B cell (primary cell): ENCODE measurements at regions not wholly inside any gene's neighbourhood (a gene's known extent, or its start where the extent isn't known, plus 50 kb on each side); places are given as distances from the start of the nearest gene placed in this dataset.
"Not testable (repeated sequence)": the region's sequence is repeated elsewhere in the genome, so short reads cannot be mapped to it uniquely, and the experiment has no call there.

Experiments used
- ATAC-seq: fragments of 200-7000 bp; cut with Tn5 transposase; one replicate; pipeline ENCODE4 v1.10.0; 2021; ENCODE audit warnings: low read depth, mild to moderate bottlenecking, moderate number of reproducible peaks, moderate library complexity
- CTCF ChIA-PET: fragments of 350-600 bp; sonication (Branson Sonifier 250); formaldehyde crosslinking; loops from one replicate; lab custom pipeline; 2021; ENCODE audit warnings: antibody characterized with exemption, inconsistent platforms; lab: Charles Lee
- POLR2A ChIA-PET: fragments of 350-600 bp; sonication (Branson Sonifier 250); formaldehyde crosslinking; loops from one replicate; lab custom pipeline; 2021; ENCODE audit warnings: antibody characterized with exemption; lab: Charles Lee
- DNase-seq: peaks from one replicate; pipeline ENCODE4 v3.0.0; 2013
- H2AFZ ChIP-seq: 2 replicates; pipeline ENCODE4 v1.6.1; 2012; ENCODE audit warnings: mild to moderate bottlenecking, low read depth, low read length; ENCODE audit not compliant: insufficient read depth, poor library complexity, severe bottlenecking
- H3K27ac ChIP-seq, 2 donors: 1 replicate in 1 of 2; 2 replicates in 1 of 2; pipeline ENCODE4 v1.5.1; 2012 to 2013; ENCODE audit warnings: low read length in 2 of 2, mild to moderate bottlenecking in 2 of 2, moderate library complexity in 1 of 2
- H3K27me3 ChIP-seq, 4 experiments: fragments of 200-600 bp in 1 of 4; sonication (generic) in 1 of 4; replicated peaks in 1 of 4; 1 replicate in 2 of 4; 2 replicates in 2 of 4; pipeline versions ENCODE4 v1.6.1 to v1.7.0; 2013 to 2016; ENCODE audit warnings: low read length in 3 of 4, mild to moderate bottlenecking in 2 of 4, mixed read lengths in 1 of 4, moderate library complexity in 1 of 4; ENCODE audit not compliant: insufficient read depth in 4 of 4, control insufficient read depth in 3 of 4; ENCODE audit errors: control extremely low read depth in 1 of 4
- H3K36me3 ChIP-seq, 2 experiments: replicated peaks in 1 of 2; 1 replicate in 1 of 2; 2 replicates in 1 of 2; pipeline versions ENCODE4 v1.6.1 to v1.7.1; 2013; ENCODE audit warnings: low read length in 1 of 2; ENCODE audit not compliant: insufficient read depth in 2 of 2, control insufficient read depth in 1 of 2; ENCODE audit errors: control extremely low read depth in 1 of 2, extremely low read depth in 1 of 2
- H3K4me1 ChIP-seq, 2 donors: fragments of 200-600 bp in 1 of 2; sonication (generic) in 1 of 2; 1 replicate in 1 of 2; 2 replicates in 1 of 2; pipeline versions ENCODE4 v1.5.1 to v1.6.1; 2013 to 2017; ENCODE audit warnings: low read length in 2 of 2; ENCODE audit not compliant: control insufficient read depth in 2 of 2, insufficient read depth in 2 of 2
- H3K4me2 ChIP-seq: replicated peaks from 2 replicates; pipeline ENCODE3; 2012; ENCODE audit warnings: mild to moderate bottlenecking, low read depth, low read length; ENCODE audit not compliant: poor library complexity, severe bottlenecking
- H3K4me3 ChIP-seq, 5 experiments: fragments of 200-600 bp in 1 of 5; sonication (generic) in 1 of 5; 1 replicate in 3 of 5; 2 replicates in 2 of 5; pipeline versions ENCODE4 v1.5.1 to v1.7.0; 2011 to 2016; ENCODE audit warnings: low read length in 4 of 5, mild to moderate bottlenecking in 4 of 5, low read depth in 2 of 5, control low read depth in 1 of 5, moderate library complexity in 1 of 5; ENCODE audit not compliant: insufficient read depth in 1 of 5; ENCODE audit errors: control extremely low read depth in 1 of 5, extremely low read depth in 1 of 5
- H3K79me2 ChIP-seq: fragments of 200-600 bp; sonication (generic); one replicate; pipeline ENCODE4 v1.6.0; 2016; ENCODE audit warnings: low read length; ENCODE audit not compliant: control insufficient read depth, insufficient read depth
- H3K9ac ChIP-seq: fragments of 200-600 bp; sonication (generic); 2 replicates; pipeline ENCODE4 v1.6.1; 2017; ENCODE audit warnings: mild to moderate bottlenecking, low read length, moderate library complexity
- H3K9me3 ChIP-seq, 3 donors: one replicate each; pipeline versions ENCODE4 v1.6.1 to v1.7.1; 2013; ENCODE audit warnings: low read length in 2 of 3; ENCODE audit not compliant: control insufficient read depth in 2 of 3, insufficient read depth in 1 of 3; ENCODE audit errors: control extremely low read depth in 1 of 3
- H4K20me1 ChIP-seq: 2 replicates; pipeline ENCODE4 v1.6.0; 2012; ENCODE audit warnings: mild to moderate bottlenecking, low read length; ENCODE audit not compliant: insufficient read depth, control insufficient read depth, poor library complexity, severe bottlenecking
- H3K27ac Mint-ChIP-seq: one replicate; pipeline ENCODE4 v1.8.0; 2021; ENCODE audit warnings: mixed read lengths
- H3K27me3 Mint-ChIP-seq: one replicate; pipeline ENCODE4 v1.8.0; 2021; ENCODE audit warnings: mixed read lengths
- H3K4me1 Mint-ChIP-seq: one replicate; pipeline ENCODE4 v1.8.0; 2021; ENCODE audit warnings: mixed read lengths
- H3K4me3 Mint-ChIP-seq: one replicate; pipeline ENCODE4 v1.8.0; 2021; ENCODE audit warnings: mixed read lengths
- H3K9me3 Mint-ChIP-seq: one replicate; pipeline ENCODE4 v1.8.0; 2022; ENCODE audit warnings: mixed read lengths; ENCODE audit not compliant: insufficient read depth
- whole genome bisulfite sequencing: methylation state at CpG from one replicate; pipeline ENCODE4 v1.1.5; 2013; ENCODE audit warnings: missing lambda C conversion rate; ENCODE audit not compliant: insufficient coverage; 5-methylcytosine and 5-hydroxymethylcytosine counted together
- intact Hi-C: fragments of 100-400 bp; cut with micrococcal nuclease; formaldehyde crosslinking; loops from one replicate; pipeline ENCODE4 v1.10.0; 2022

DNA sequence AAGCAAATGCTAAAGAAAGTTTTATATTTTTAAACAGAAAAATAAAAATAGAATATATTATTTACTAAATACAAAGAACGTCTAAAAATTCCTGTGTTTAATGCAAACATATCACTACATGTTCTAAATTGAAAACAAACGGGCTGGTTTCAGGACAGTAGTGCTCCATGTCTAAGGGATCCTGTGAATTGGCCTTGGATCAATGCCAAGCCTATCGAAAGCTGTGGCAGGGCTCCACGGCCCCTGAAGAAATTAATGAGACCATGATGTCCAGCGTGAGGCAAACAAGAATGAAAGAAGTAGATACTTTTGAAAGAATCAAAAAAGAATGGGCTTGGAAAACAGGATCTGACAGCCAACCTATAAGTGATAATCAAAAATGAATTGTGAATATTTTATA, 283.4 kb upstream of the RAI14 start:
- H3K36me3 ChIP-seq, intact Hi-C loops, H3K79me2 ChIP-seq, H3K4me3 Mint-ChIP-seq, H3K4me2 ChIP-seq, H3K27ac ChIP-seq, H2AFZ ChIP-seq, H3K4me3 ChIP-seq, H4K20me1 ChIP-seq, DNase-seq, H3K9me3 ChIP-seq, H3K27me3 ChIP-seq, H3K27ac Mint-ChIP-seq, H3K9ac ChIP-seq, ATAC-seq, H3K27me3 Mint-ChIP-seq, H3K4me1 ChIP-seq, CTCF ChIA-PET, H3K9me3 Mint-ChIP-seq, H3K4me1 Mint-ChIP-seq, POLR2A ChIA-PET: not testable (repeated sequence)
- WGBS, result no CpG with 5 or more reads among the region's 5 CpGs

DNA sequence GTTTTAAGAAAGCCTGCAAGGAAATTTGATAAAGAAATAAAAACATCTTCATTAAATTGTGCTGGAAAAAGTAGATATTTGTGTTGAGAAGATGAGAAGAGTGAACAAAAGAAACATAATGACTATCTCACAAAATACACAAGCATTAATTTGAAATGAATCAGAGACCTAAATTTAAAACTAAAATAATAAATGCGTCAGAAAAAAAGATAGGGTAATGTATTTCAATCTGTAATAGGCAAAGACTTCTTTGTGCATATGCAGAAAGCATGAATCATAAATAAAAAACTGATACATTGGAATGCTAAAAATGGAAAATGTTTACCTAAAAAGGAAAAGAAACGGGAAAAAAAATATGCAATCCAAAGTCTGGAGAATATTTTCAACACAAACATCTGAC, 278.5 kb upstream of the RAI14 start:
- H3K27me3 ChIP-seq, intact Hi-C loops, ATAC-seq, H3K79me2 ChIP-seq, H3K4me3 Mint-ChIP-seq, H3K9ac ChIP-seq, H3K27ac Mint-ChIP-seq, H3K4me1 ChIP-seq, H3K9me3 Mint-ChIP-seq, DNase-seq, H3K36me3 ChIP-seq, H3K4me3 ChIP-seq, H3K9me3 ChIP-seq, POLR2A ChIA-PET, H3K4me2 ChIP-seq, H3K27ac ChIP-seq, CTCF ChIA-PET, H2AFZ ChIP-seq, H3K27me3 Mint-ChIP-seq, H3K4me1 Mint-ChIP-seq, H4K20me1 ChIP-seq: not testable (repeated sequence)
- WGBS, result no CpG with 5 or more reads among the region's 2 CpGs

DNA sequence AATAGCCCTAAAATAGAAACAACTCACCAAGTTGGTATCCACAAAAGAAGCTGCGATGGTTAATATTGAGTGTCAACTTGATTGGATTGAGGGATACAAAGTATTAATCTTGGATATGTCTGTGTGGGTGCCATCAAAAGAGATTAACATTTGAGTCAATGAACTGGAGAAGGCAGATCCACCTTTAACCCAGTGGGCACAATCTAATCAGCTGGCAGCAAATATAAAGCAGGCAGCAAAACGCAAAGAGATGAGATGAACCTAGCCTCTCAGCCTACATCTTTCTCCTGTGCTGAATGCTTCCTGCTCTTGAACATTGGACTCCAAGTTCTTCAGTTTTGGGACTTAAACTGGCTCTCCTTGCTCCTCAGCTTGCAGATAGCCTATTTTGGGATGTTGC, 277.6 kb upstream of the RAI14 start:
- H3K27me3 Mint-ChIP-seq, H3K9ac ChIP-seq, H3K36me3 ChIP-seq, H3K27ac ChIP-seq, H4K20me1 ChIP-seq, H3K4me2 ChIP-seq, DNase-seq, H3K9me3 Mint-ChIP-seq, H3K4me1 Mint-ChIP-seq, H3K9me3 ChIP-seq, H3K4me3 ChIP-seq, H3K79me2 ChIP-seq, H2AFZ ChIP-seq, H3K27ac Mint-ChIP-seq, H3K4me1 ChIP-seq, H3K27me3 ChIP-seq, intact Hi-C loops, H3K4me3 Mint-ChIP-seq, CTCF ChIA-PET, ATAC-seq, POLR2A ChIA-PET: not testable (repeated sequence)
- WGBS, result 100% methylated on average over 1 of the region's 2 CpGs

DNA sequence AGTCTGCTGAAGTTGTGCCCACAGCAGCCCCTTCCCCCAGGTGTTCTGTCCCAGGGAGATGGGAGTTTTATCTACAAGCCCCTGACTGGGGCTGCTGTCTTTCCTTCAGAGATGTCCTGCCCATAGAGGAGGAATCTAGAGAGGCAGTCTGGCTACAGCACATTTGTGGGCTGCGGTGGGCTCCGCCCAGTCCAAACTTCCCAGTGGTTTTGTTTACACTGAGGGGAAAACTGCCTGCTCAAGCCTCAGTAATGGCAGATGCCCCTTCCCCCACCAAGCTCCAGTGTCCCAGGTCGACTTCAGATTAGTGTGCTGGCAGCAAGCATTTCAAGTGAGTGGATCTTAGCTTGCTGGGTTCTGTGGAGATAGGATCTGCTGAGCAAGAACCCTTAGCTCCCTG, 267.4 kb upstream of the RAI14 start:
- H3K27me3 ChIP-seq, H3K9ac ChIP-seq, H3K36me3 ChIP-seq, H4K20me1 ChIP-seq, H3K27me3 Mint-ChIP-seq, intact Hi-C loops, H3K27ac Mint-ChIP-seq, POLR2A ChIA-PET, H3K4me3 ChIP-seq, H3K79me2 ChIP-seq, H3K9me3 ChIP-seq, H3K4me2 ChIP-seq, H3K27ac ChIP-seq, H3K9me3 Mint-ChIP-seq, H3K4me3 Mint-ChIP-seq, DNase-seq, H3K4me1 ChIP-seq, H2AFZ ChIP-seq, CTCF ChIA-PET, H3K4me1 Mint-ChIP-seq, ATAC-seq: not testable (repeated sequence)
- 100% methylated on average over 2 of the region's 3 CpGs for WGBS
